ENCODE measurements at regions not wholly inside any gene's neighbourhood (a gene's known extent, or its start where the extent isn't known, plus 50 kb on each side); places are given as distances from the start of the nearest gene placed in this dataset.

- no peak for TF ChIP-seq CTCF (IDR thresholded peaks at IDR 0.05)
Measured at GRCh38 chr17:79205688-79206205, 131.1 kb downstream of the ENGASE start.

DNA sequence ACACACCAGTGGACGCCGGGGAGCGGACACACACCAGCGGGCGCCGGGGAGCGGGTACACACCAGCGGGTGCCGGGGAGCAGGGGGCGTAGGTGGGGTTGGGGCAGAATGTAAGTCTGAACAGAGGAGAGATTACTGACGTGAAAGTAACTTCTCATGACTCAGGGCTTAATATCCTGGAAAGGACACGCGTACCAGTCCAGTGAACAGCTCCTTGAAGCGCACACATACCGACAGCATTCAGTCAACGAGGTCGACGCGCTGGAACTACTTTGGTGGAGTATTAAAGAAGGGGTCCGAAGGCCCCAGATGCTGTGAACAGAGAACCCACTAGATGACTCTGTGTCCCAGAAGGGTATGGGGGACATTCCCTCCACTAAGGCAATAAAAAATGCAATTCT, 129.6 kb downstream of the ENGASE start:
- no peak for TF ChIP-seq CTCF (IDR thresholded peaks at IDR 0.05)

DNA sequence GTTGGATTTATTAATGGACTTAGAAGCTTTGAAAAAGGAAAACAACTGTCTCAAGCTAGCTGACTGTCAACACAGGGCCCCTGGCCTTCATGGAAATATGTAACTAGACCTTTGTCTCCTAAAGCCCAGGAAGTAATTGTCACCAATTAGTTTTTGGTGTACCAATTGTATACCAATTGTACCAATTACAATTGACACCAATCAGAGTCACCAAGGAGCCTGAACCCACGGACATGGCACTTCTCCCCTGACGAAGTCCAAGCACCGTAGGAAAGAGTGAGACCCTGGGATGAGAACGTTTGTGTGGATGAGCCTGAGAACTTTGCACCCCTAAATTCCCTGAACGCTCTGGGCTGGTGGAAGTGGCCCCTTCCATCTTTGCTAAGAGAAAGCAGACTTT, 129.0 kb downstream of the ENGASE start:
- TF ChIP-seq CTCF (IDR thresholded peaks at IDR 0.05), result no peak

DNA sequence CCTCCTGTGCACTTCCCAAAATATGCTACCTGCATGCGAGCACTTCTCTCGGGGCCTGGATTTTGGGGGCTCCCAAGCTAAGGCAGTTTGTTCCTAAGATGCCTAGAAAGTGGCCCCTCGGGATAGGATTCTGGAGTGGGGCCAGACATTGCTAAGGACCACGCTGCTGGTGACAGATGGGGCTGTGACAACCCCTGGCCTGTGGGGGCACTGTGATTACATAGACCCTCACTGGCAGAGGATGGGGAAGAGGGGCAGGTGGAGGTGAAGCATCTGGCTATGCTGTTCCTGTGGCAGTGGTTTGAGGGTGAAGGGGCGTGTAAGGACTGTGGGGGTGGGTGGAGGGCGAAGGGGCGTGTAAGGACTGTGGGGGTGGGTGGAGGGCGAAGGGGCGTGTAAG, 128.4 kb downstream of the ENGASE start:
- no peak for TF ChIP-seq CTCF (IDR thresholded peaks at IDR 0.05)

GRCh38 chr17:79202480-79202879, 127.9 kb downstream of the ENGASE start:
- TF ChIP-seq CTCF (IDR thresholded peaks at IDR 0.05), result no peak

DNA sequence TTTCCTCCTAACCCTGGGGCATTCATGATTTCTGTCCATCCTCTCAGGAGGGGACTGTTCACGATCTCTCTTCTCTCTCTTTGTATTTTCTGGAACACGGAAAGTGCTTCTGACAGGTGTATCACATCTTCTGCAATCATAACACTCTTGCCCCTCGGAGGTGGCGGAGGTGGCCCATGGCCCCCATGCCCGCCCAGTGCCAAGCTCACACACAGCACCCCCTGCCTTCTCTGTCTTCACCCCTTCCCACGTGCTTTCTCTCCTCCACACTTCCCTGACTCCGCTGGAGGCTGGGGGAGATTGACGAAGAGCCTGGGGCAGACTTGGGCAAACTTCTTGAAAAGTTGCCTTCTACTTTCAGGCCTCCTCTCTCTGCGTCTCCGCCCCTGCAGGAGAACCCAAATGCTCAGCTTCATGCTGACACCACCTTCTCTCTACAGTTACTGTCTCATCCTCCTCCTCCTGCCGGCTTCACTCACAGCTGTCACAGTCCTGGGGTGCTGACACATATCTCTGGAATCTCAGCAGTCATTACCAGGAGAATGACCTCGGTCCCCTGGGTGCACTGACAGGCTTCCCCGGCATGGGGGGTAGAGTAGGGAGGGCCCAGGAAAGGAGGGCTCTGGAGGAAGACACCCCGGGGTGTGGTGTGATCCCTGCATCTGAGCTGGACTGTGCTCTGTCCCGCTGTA, 127.1 kb downstream of the ENGASE start:
- no peak for TF ChIP-seq CTCF (IDR thresholded peaks at IDR 0.05)

- TF ChIP-seq CTCF (IDR thresholded peaks at IDR 0.05), result no peak
Measured at GRCh38 chr17:79201119-79201518, 126.5 kb downstream of the ENGASE start.

DNA sequence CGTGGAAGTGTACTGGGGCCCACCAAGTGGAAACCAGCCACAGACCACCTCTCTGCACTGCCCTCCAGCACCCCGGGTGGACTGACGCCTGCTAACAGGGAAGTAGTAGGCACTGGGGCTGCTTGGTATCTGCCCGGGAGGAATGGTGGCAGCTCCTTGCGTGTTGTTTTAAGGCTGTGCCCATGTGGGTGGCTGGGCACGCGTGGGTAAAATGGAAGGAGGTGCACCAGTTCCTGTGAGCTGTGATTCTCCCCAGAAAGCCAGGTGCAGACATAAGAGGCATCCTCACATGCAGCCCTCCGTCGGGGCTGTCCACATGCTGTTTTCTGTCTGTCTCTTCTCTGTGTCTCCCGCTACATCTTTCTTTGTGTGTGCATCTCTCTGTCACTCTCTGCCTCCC, 122.3 kb downstream of the ENGASE start:
- TF ChIP-seq CTCF (IDR thresholded peaks at IDR 0.05), result no peak

Data from LNCAP (cell line).